GM19328 (cell line): ENCODE measurements at regions not wholly inside any gene's neighbourhood (a gene's known extent, or its start where the extent isn't known, plus 50 kb on each side); places are given as distances from the start of the nearest gene placed in this dataset.
"Not testable (repeated sequence)": the region's sequence is repeated elsewhere in the genome, so short reads cannot be mapped to it uniquely, and the experiment has no call there.

Source experiments
- ATAC-seq: cut with Tn5 transposase; IDR thresholded peaks from one replicate; pipeline ENCODE4 v1.9.1; 2021; ENCODE audit warnings: mild to moderate bottlenecking, moderate library complexity; ENCODE audit not compliant: unreplicated experiment

DNA sequence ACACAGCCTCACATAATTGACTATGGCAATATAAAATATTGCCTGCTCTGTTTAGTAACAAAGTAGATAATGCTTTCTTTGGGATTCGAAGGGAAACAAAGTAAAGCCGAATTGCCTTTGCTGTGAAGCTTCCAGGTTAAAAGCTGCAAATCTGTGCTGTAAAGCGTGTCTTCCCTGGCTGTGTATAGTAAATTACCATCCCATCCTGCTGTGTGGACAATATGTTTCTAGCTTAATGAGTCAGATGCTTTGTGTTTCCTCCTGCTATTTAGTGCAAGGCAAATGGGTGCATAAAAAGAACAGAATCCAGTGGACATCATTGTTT, 265.1 kb downstream of the SOCS6 start:
- no peak for ATAC-seq

DNA sequence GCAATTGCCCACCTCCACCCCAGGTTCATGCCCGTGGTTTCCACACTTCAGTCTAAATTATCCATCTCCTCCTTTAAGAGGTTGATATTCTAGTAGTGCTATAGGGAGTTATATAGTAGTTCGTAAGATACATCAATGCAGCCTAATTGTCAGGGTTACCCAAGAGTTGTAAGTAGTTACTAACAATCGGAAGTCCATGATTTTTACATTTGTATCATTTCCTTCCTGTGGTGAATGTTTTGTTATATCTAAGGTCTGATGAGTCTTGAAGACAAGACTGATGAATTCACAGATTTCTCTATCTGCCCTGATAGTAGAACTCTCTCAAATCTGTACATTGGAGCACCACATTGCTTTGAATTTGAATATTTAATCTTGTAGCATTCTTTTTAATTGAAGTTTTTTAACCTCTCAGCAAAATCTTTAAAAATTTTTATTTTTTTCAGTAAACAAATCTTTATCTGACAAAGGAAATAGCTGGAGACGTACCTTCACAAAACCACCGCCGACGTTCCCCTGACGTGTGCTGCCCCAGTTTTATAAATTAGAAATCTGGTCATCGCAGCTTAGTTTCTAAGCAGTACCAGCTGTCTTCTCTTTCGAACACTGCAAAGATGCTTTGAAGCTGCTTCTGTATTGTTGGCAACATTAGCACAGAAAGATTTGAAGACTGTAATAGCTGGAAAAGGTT, 264.5 kb downstream of the SOCS6 start:
- ATAC-seq, result no peak

DNA sequence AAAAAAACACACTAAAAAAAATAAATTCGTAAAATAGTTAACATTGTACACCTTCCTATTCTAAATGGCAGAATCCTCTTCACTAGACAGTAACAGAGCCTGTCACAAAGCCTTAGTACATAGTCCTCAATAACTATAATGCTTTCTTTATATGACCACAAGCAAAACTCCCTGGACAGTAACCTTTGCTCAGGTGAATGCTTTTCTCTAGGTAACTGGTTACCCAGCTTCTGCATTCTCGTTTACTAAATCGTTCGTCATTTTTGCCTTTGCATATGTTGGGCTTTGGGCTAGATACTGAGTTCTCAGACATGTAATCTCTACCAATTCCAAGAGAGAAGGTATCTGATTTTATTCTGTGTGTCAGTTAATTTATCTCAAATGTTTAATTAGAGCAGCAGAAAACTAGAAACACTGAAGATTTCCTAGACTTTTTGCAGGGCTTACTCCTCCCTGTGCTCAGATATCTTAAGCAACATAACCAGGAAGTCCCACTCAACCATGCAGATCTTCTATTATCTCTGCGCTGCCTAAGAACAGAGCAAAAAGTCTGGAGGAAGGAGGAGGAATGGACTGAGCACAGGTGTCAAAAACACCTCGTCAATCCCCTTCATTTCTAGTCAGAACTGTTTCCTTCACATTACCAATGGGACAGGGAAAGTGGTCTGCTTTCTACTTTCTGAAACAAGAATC, 247.7 kb downstream of the SOCS6 start:
- no peak for ATAC-seq

DNA sequence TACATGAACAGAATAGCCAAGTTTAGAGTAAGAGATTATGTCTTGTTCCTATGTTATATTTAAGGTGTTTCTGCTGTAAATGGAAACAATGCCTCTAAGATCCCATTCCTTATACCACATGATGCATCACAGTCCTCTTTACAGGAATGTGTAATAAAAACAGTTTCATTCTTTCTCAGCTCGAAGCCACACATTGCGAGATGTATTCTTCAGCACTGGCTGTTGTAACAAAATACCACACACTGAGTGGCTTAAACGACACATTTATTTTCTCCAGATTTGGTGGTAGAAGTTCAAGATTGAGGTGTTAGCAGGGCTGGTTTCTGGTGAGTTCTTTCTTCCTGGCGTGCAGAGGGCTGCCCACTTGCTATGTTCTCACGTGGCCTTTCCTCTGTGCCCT, 246.2 kb downstream of the SOCS6 start:
- ATAC-seq, result no peak

DNA sequence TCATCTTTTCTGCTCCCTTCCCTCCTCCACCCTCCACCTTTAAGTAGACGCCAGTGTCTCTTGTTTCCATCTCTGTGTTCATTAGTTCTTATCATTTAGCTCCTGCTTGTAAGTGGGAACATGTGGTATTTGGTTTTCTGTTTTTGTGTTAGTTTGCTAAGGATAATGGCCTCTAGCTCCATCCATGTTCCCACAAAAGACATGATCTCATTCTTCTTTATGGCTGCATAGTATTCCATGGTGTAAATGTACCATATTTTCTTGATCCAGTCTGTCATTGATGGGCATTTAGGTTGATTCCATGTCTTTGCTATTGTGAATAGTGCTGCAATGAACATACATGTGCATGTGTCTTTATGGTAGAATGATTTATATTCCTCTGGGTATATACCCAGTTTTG, 236.5 kb downstream of the SOCS6 start:
- not testable (repeated sequence) for ATAC-seq

DNA sequence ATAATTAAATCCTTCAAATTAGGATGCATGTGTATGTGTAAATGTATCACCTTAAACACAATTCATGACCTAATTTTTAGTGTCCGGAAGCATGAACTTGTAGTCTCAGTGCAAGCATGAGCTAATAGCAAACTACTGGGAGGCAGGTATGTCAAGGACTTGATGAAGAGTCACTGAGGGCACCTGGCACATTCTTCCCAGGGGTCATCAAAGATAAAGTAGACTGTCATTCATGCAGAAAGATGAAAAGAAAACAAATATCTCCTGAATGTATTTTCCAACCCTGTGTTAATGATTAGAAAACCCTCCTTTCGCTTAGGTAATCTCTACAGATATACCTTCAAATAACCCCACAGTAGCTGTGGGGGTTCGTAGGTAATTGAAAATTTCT, 234.9 kb downstream of the SOCS6 start:
- ATAC-seq, result no peak

DNA sequence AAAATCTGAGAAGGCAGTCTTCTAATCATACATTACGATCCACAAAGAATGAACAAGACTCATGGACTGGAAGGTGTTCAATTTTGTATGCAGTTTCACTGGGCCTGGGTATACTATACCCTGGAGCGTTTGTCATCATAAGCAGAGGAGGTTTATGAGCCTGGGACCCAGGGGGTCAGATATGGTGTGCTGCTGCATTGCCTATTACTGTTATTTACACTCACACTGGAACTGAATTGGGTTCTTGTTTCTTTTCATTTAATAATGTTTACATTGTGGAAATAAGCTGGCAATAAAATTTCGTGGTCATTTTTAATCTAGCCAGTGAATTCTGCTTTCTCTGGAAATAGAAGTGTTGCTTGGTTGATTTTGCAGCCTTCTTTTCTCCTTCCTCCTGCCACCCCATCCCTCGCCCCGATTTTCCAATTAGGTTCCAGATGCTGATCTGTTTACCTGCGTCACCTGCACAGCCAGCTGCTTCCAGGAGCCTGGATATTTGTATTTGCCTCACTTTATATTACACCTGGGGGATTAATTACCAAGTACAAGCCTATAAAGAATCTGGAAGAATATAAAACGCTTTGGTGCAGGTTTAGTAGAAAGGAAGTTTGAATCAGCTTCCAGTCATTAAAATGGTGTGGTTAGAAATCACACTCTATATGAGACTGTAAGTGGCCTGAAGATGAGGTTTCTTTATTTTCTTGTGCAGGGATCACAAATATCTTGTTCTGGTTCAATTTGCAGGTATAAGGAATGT, 234.4 kb downstream of the SOCS6 start:
- no peak for ATAC-seq

DNA sequence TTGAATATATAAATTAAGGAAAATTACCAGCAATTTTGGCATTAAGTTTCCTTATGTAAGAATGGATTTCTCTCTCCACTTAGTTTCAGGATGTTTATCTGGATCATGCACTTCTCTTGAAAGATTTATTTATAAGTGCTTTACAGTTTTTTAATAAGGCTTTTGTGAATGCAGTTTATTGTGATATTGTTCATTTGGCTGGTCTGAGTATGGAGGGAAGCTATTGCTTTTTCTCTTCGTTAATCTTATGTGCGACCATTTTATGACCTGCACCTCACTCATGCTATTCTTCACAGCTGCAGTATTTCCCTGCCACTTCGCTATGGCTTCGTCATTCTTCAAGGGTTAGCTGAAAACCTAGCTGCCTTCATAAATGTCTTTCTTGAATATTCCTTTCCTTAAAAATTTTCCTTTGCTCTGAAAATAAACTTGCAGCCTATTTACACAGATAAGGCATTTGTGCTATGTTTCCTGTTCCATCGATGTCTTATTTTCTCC, 233.4 kb downstream of the SOCS6 start:
- ATAC-seq, result no peak

DNA sequence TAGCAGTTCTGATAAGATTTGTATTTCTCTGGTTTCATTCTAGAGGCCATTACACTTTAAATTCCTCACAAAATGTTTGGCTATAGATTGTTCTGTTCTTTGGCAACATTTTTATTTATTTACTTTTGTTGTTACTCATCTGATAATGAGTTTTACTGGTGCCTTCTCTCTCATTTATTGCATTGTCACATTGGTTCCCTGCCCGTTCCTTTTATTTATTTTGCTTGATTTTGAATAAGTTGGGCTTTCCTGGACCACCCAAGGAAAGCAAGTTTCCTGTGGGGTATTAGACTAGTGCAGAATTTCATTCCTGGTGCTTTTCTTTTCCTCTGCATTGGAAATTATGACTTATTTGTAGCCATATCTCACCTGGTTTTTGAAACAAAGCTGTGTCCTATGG, 232.0 kb downstream of the SOCS6 start:
- ATAC-seq, result no peak

DNA sequence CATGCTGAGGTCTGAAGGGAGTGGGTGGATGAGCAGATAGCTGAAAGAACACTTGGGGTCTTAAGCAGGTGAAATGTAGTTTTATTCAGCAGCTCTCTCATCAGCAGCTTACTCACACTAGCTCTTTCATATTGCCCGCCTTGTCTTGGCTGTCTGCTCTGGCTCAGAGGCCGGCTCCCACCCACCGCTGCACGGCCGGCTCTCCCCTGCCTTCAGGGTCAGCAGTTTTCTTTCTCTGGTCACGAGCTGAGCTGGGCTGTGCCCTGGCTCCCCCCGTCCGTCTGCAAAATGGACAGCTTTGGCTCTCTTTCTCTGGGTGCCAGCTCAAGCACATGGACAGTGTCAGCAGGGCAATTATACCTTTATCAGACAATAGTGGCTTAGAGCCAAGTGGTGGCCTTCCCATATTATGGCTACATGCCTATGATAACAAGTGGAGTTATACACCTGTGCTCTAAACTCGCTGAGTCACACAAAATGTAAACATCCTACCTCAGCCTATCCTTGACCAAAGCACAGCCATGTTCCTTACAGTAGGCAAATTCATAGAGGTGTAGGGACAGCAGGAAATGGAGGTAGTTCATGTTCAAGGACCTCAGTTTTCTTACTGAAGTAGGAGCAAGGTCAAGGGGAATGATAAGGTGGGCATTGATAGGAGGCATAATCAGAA, 224.8 kb downstream of the SOCS6 start:
- no peak for ATAC-seq

DNA sequence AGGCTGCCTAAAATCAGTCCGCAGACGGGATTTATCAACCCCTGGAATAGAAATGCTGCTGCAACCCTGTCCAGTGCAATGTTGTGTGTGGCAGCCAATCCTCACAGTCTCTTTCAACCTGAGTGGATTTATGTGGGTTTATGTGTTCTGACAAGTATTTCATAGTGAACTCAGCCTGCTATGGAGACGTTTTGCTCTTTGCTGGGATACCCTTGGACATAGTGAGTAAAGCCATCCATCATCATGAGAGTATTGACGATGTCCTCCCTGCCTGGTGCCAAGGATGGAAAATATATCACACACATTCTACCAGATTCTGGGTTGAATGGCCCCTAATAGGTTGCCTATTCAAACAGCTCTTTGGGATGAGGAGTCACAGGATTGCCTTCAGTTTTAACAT, 219.1 kb downstream of the SOCS6 start:
- ATAC-seq, result no peak

DNA sequence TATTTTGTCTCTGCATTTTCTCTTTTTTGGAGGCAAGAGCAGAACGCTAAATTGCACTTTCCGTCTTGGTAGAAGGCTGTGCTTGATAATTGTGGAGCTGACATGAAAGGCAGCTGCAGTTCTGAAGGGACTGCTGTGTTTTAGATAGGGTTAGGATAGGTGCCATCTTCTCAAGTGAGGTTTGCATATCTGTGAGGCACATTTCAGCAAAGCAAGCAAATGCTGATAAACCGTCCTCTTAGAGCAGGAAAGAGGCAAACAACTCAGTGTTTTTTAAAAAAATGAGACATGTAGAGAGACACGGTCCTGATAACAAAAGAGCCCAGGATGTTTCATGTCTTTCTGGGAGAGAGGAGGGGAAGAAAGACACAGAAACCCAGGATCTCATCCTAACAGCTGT, 217.7 kb downstream of the SOCS6 start:
- no peak for ATAC-seq

DNA sequence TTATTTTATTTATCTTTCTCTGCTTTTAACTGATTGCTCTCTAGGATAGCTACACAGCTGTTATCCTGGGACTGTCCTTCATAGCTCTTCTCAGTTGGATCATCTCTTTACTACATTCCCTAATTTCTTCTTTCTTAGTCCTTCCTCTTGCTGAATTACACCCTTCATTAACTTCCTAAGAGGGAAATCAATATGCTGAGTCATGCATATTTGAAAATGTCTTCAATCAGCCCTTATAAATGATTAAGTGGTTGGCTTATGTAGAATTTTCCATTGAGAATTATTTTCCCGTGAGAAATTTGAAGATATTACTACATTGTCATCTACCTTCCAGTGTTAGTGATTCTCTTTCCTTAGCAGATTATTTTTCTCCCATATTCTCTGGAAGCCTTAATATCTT, 214.2 kb downstream of the SOCS6 start:
- ATAC-seq, result no peak

DNA sequence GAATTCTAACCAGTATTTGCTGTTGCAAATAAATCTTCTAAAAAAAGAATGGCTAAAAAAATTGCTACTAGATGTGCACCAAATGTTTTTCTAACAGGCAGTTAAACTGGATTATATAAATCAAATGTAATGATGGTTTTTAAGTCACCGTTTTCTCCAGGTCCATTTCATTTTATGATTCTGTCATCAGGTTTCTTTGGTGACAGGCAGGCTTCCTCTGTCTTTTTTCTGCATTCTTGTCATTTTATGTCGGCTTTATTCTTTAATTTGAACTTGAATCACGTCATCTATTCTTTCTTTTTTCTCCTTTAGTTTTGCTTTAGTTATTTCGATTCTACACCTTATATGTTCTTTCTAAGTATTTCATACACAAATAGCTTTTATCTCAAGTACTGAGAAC, 212.5 kb downstream of the SOCS6 start:
- ATAC-seq, result no peak

DNA sequence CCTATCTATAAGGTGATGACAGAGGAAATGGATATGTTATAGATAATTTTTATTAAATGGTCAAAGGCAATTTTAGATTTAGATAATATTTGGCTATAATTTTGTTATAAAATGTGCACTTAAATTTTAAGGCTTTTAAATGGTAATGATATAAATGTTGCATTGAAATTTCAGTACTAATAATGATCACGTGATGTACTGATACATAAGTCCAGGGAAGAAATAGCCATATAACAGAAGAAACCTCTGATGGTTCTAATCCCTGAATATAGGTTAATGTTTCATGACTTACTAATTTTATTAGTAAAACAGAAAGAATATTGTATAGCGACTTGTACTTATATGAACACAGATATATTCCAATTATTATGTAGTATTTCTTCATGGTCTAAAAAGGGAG, 211.9 kb downstream of the SOCS6 start:
- no peak for ATAC-seq

DNA sequence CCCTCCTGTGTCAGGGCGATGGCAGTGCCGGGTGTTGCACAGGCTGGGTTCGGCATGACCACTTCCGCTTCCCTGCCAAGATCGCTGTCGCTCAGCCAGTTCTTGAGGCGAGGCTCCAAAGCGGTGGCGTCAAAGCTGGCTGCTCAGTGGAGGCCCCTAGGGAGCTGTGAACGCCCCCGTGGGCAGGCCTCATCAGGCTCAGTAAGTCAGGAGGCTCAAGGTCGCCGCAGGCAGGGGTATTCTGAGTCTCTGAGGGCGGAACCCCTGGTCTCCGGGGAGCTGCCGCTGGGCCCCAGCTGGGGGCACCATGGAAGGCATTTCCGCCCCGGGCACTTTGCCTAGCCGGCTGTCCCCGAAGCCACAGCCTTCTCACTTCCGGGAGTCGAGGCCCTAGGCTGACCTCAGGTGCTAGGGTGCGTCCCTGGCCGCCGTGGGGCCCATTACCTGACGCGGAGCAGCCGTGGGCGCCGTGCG, 210.4 kb downstream of the SOCS6 start:
- no peak for ATAC-seq

DNA sequence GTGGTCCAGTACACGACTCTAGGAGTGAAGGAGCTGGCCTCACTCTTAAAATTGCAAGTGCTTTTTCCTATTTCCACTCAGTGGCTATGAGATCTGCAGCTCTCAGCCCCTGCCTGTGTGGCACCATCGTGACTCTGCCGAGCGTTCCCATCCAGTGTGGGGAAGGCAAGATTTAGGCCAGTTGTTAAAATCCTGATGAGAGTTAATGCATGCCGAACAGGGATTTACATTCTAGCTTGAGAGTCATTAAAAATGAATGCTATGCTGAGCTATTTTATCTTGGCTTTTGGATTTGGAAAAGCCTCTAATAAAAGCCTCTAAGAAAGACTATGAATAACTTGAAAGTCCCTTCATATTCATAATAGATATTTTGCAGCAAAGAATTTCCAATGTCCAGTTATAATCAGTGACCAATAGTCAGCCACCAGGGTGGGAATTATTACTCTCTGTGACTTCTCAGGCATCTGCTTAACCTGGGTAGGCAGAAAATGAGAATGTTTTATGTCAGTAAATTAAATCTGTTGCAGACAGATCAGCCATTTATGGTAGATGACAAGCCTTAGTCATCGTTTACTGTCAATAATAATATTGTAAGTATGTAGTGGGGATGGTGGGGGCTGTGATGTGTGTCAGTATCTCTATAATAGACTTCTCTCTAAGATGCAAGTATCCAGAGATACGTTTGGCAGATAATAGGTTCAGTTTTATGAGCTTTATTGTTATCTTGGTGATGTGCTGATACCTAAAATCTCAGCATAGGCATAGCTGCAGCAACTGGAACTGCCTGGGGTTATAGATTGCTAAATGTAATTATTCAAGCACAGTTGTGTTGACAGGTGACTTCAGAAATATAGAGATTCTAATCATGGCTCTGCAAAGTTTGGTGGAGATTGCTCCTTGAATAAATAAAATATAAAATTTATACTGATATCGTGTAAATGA, 207.8 kb downstream of the SOCS6 start:
- no peak for ATAC-seq

DNA sequence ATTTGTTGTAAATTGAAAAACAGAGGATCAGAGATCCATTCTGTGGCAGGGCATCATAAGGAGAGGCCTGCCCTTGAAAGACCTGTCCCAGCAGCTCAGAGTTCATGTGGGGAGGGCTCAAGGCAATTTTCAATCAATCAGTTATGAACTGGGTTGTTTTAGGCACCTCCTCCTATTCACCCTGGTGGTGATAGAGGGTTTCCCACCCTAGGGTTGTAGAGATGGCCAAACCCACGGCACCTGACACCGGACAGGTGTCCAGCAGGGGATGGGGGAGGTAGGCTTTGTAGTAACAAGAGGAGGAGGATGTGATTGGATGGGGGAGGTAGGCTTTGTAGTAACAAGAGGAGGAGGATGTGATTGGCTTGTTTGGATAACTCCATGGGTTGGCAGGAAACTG, 205.7 kb downstream of the SOCS6 start:
- no peak for ATAC-seq

DNA sequence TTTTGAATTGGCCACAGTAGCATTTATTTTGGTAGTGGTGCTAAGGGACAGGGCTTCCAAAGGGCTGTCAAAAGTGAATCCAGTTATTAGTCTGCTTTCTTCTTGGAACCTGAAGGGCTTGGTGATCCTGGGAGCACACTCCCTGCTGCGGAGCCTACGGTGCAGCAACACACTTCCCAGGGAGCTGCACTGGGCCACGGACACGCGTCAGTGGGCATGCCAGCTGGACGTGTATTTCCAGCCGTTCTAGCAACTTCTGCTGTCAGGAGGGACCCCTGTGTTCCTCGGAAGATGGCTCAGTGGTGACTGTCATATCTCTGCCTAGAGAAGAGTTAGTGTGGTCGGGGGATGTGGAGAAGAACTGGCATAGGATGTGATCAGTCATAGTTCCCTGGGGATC, 204.6 kb downstream of the SOCS6 start:
- ATAC-seq, result no peak

DNA sequence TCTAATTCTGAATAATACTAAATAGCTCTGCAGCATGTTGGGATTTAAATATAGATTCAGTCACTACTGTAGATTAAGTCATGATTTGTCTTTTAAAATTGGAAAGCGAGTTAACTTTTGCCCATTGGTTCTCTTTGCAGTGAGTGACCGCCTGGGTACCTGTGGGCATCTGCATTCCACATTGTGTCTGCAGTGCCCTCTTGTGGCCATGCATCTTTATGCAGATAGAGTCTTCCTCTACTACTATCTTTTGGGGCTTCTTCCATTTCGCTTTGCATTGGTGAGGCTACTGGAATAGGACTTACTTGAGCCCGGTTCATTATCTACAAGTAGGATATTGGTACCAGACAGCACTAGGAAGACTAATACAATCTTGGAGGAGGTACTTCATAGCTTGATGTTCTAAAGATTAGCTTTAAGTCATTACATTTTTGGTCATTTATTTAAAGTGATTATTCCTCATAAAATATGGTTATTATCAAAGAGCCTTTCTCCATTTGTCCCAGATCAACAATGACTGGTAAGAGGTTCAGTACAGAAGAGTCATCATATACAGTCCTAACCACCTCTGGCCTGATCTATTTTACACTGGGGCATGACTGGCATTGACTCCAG, 203.0 kb downstream of the SOCS6 start:
- ATAC-seq, result no peak
